PC-3 (cell line): ENCODE measurements at regions not wholly inside any gene's neighbourhood (a gene's known extent, or its start where the extent isn't known, plus 50 kb on each side); places are given as distances from the start of the nearest gene placed in this dataset.

Experiments used
- CTCF ChIP-seq: fragments of 300-600 bp; sonication (generic); conservative IDR thresholded peaks from 2 replicates; pipeline ENCODE4 v1.5.1; 2017; ENCODE audit warnings: antibody characterized with exemption, low read depth, mild to moderate bottlenecking, low read length
- EZH2 ChIP-seq: fragments of 300-600 bp; sonication (generic); IDR thresholded peaks from one replicate; pipeline ENCODE4 v1.6.1; 2017; ENCODE audit warnings: antibody characterized with exemption, mild to moderate bottlenecking, low read length; ENCODE audit not compliant: unreplicated experiment
- EZH2phosphoT487 ChIP-seq: fragments of 300-600 bp; sonication (generic); IDR thresholded peaks from 2 replicates; pipeline ENCODE4 v1.6.1; 2018; ENCODE audit warnings: mild to moderate bottlenecking, antibody characterized with exemption, low read length, borderline replicate concordance

- no peak for TF ChIP-seq CTCF
- no peak for TF ChIP-seq EZH2
- no peak for TF ChIP-seq EZH2phosphoT487
Observed at GRCh38 chr18:47391665-47392064, 140.2 kb upstream of the SKOR2 start.
